ENCODE measurements at regions not wholly inside any gene's neighbourhood (a gene's known extent, or its start where the extent isn't known, plus 50 kb on each side); places are given as distances from the start of the nearest gene placed in this dataset.

GRCh38 chr6:141153563-141153962 is 979.2 kb upstream of the GJE1 start:
- peaks cover 13% of the 10 kb centered on the region for H3K4me1 Mint-ChIP-seq
- no peaks in the 10 kb centered on the region for H3K27me3 Mint-ChIP-seq (ENCODE audit: low read depth)
- DNase-seq (ENCODE audit: low read depth, low spot score), result no peak
- no peak overlapping the region for H3K27ac Mint-ChIP-seq (ENCODE audit: unreplicated experiment)
- H3K36me3 Mint-ChIP-seq (ENCODE audit: low read depth), result peaks cover 13% of the 10 kb centered on the region
- H3K9me3 Mint-ChIP-seq, result peaks cover 24% of the 10 kb centered on the region
- no peak for TF ChIP-seq CTCF (conservative IDR thresholded peaks at IDR 0.05)
- H3K4me3 Mint-ChIP-seq, result no peak overlapping the region

- Mint-ChIP-seq H3K36me3 (ENCODE audit: low read depth) (peaks cover 15% of the 10 kb centered on the region), H3K27ac (ENCODE audit: unreplicated experiment) (peak overlapping the region; percentile 8), H3K9me3 (peaks cover 24% of the 10 kb centered on the region), H3K4me3 (no peak overlapping the region), H3K4me1 (peaks cover 12% of the 10 kb centered on the region), H3K27me3 (ENCODE audit: low read depth) (no peaks in the 10 kb centered on the region)
- no peak for TF ChIP-seq CTCF (conservative IDR thresholded peaks at IDR 0.05)
- DNase-seq (ENCODE audit: low read depth, low spot score), result no peak
Measured at GRCh38 chr6:141152951-141153350, 979.8 kb upstream of the GJE1 start.

GRCh38 chr6:141151710-141152417 is 980.9 kb upstream of the GJE1 start:
- DNase-seq (ENCODE audit: low read depth, low spot score), result no peak
- peaks cover 28% of the 10 kb centered on the region for H3K9me3 Mint-ChIP-seq
- peaks cover 17% of the 10 kb centered on the region for H3K36me3 Mint-ChIP-seq (ENCODE audit: low read depth)
- no peak for TF ChIP-seq CTCF (conservative IDR thresholded peaks at IDR 0.05)
- no peaks in the 10 kb centered on the region for H3K27me3 Mint-ChIP-seq (ENCODE audit: low read depth)
- H3K4me1 Mint-ChIP-seq, result peaks cover 12% of the 10 kb centered on the region
- H3K27ac Mint-ChIP-seq (ENCODE audit: unreplicated experiment), result peak overlapping the region; percentile 62
- no peak overlapping the region for H3K4me3 Mint-ChIP-seq

GRCh38 chr6:141141870-141142269 is 990.9 kb upstream of the GJE1 start:
- no peaks in the 10 kb centered on the region for H3K27me3 Mint-ChIP-seq (ENCODE audit: low read depth)
- no peaks in the 10 kb centered on the region for H3K4me1 Mint-ChIP-seq
- no peak for TF ChIP-seq CTCF (conservative IDR thresholded peaks at IDR 0.05)
- no peak overlapping the region for H3K4me3 Mint-ChIP-seq
- H3K9me3 Mint-ChIP-seq, result peaks cover 4% of the 10 kb centered on the region
- H3K27ac Mint-ChIP-seq (ENCODE audit: unreplicated experiment), result no peak overlapping the region
- peaks cover under 1% of the 10 kb centered on the region for H3K36me3 Mint-ChIP-seq (ENCODE audit: low read depth)
- DNase-seq (ENCODE audit: low read depth, low spot score), result no peak

GRCh38 chr6:141140905-141141304 is 991.8 kb upstream of the GJE1 start:
- Mint-ChIP-seq H3K4me1 (no peaks in the 10 kb centered on the region), H3K4me3 (no peak overlapping the region), H3K27ac (ENCODE audit: unreplicated experiment) (no peak overlapping the region), H3K36me3 (ENCODE audit: low read depth) (no peaks in the 10 kb centered on the region), H3K27me3 (ENCODE audit: low read depth) (no peaks in the 10 kb centered on the region), H3K9me3 (peaks cover 4% of the 10 kb centered on the region)
- DNase-seq (ENCODE audit: low read depth, low spot score), result no peak
- no peak for TF ChIP-seq CTCF (conservative IDR thresholded peaks at IDR 0.05)

Data from neural crest cell (in vitro differentiated cells).